BLaER1 (cell line): ENCODE measurements at regions not wholly inside any gene's neighbourhood (a gene's known extent, or its start where the extent isn't known, plus 50 kb on each side); places are given as distances from the start of the nearest gene placed in this dataset.

Source experiments
- H3K27ac ChIP-seq: shearing (Covaris generic); formaldehyde crosslinking; 2 replicates; pipeline ENCODE4 v1.8.1; 2022
- H3K27me3 ChIP-seq: shearing (Covaris generic); formaldehyde crosslinking; 2 replicates; pipeline ENCODE4 v1.8.1; 2022
- H3K36me3 ChIP-seq: shearing (Covaris generic); formaldehyde crosslinking; 2 replicates; pipeline ENCODE4 v1.8.1; 2022
- H3K4me1 ChIP-seq: shearing (Covaris generic); formaldehyde crosslinking; 2 replicates; pipeline ENCODE4 v1.8.1; 2022
- H3K4me2 ChIP-seq: shearing (Covaris generic); formaldehyde crosslinking; 2 replicates; pipeline ENCODE4 v1.8.1; 2022
- H3K4me3 ChIP-seq: shearing (Covaris generic); formaldehyde crosslinking; 2 replicates; pipeline ENCODE4 v1.8.1; 2022
- H3K9ac ChIP-seq: shearing (Covaris generic); formaldehyde crosslinking; 2 replicates; pipeline ENCODE4 v1.8.1; 2022
- H3K9me3 ChIP-seq: shearing (Covaris generic); formaldehyde crosslinking; 2 replicates; pipeline ENCODE4 v1.8.1; 2022
- H4K20me1 ChIP-seq: shearing (Covaris generic); formaldehyde crosslinking; 2 replicates; pipeline ENCODE4 v1.8.1; 2022
- Cebpa-rat ChIP-seq: shearing (Covaris generic); IDR thresholded peaks from 2 replicates; pipeline ENCODE4 v1.8.1; 2022

- no peak overlapping the region for H3K9ac ChIP-seq
- H3K4me1 ChIP-seq: no peaks in the 10 kb centered on the region
- no peak overlapping the region for H3K4me3 ChIP-seq
- no peaks in the 10 kb centered on the region for H3K27me3 ChIP-seq
- peaks cover 4% of the 10 kb centered on the region; the same call in 1 of the 2 replicates for H3K9me3 ChIP-seq
- TF ChIP-seq Cebpa-rat: no peak
- no peaks in the 10 kb centered on the region for H4K20me1 ChIP-seq
- no peak overlapping the region for H3K4me2 ChIP-seq
- H3K36me3 ChIP-seq: no peaks in the 10 kb centered on the region
- H3K27ac ChIP-seq: no peak overlapping the region
These were observed 327.0 kb downstream of the RAD51AP2 start for GRCh38 chr2:17191223-17191622.

GRCh38 chr2:17190527-17190926, 327.7 kb downstream of the RAD51AP2 start:
- Histone ChIP-seq H3K4me2 (no peak overlapping the region), H3K9ac (no peak overlapping the region), H3K9me3 (peaks cover 4% of the 10 kb centered on the region; the same call in 1 of the 2 replicates), H3K27me3 (no peaks in the 10 kb centered on the region), H3K4me1 (no peaks in the 10 kb centered on the region), H3K4me3 (no peak overlapping the region), H3K27ac (no peak overlapping the region), H4K20me1 (no peaks in the 10 kb centered on the region), H3K36me3 (no peaks in the 10 kb centered on the region)
- TF ChIP-seq Cebpa-rat: no peak

GRCh38 chr2:17188721-17189120, 329.5 kb downstream of the RAD51AP2 start:
- Histone ChIP-seq H3K36me3 (no peaks in the 10 kb centered on the region), H4K20me1 (no peaks in the 10 kb centered on the region), H3K4me2 (no peak overlapping the region), H3K27ac (no peak overlapping the region), H3K9ac (no peak overlapping the region), H3K9me3 (peaks cover 4% of the 10 kb centered on the region; the same call in 1 of the 2 replicates), H3K4me1 (no peaks in the 10 kb centered on the region), H3K27me3 (no peaks in the 10 kb centered on the region), H3K4me3 (no peak overlapping the region)
- TF ChIP-seq Cebpa-rat: no peak

- Histone ChIP-seq H4K20me1 (no peaks in the 10 kb centered on the region), H3K9me3 (no peaks in the 10 kb centered on the region), H3K9ac (no peak overlapping the region), H3K4me2 (no peak overlapping the region), H3K27ac (no peak overlapping the region), H3K4me1 (no peaks in the 10 kb centered on the region), H3K4me3 (no peak overlapping the region), H3K27me3 (no peaks in the 10 kb centered on the region), H3K36me3 (no peaks in the 10 kb centered on the region)
- no peak for TF ChIP-seq Cebpa-rat
These were observed 333.7 kb downstream of the RAD51AP2 start for GRCh38 chr2:17184512-17184911.

- H3K9me3 ChIP-seq: no peaks in the 10 kb centered on the region
- no peak for TF ChIP-seq Cebpa-rat
- no peak overlapping the region for H3K9ac ChIP-seq
- no peaks in the 10 kb centered on the region for H3K36me3 ChIP-seq
- no peak overlapping the region for H3K4me2 ChIP-seq
- H3K27me3 ChIP-seq: no peaks in the 10 kb centered on the region
- H3K4me1 ChIP-seq: no peaks in the 10 kb centered on the region
- H4K20me1 ChIP-seq: no peaks in the 10 kb centered on the region
- H3K27ac ChIP-seq: no peak overlapping the region
- H3K4me3 ChIP-seq: no peak overlapping the region
These were observed 335.8 kb downstream of the RAD51AP2 start for GRCh38 chr2:17182399-17182798.

GRCh38 chr2:17181051-17181752, 337.0 kb downstream of the RAD51AP2 start:
- H3K4me2 ChIP-seq: no peak overlapping the region
- no peaks in the 10 kb centered on the region for H3K9me3 ChIP-seq
- H3K27me3 ChIP-seq: no peaks in the 10 kb centered on the region
- H3K9ac ChIP-seq: no peak overlapping the region
- no peak for TF ChIP-seq Cebpa-rat
- no peaks in the 10 kb centered on the region for H3K36me3 ChIP-seq
- no peaks in the 10 kb centered on the region for H4K20me1 ChIP-seq
- H3K4me1 ChIP-seq: no peaks in the 10 kb centered on the region
- H3K27ac ChIP-seq: no peak overlapping the region
- H3K4me3 ChIP-seq: no peak overlapping the region

GRCh38 chr2:17179145-17179808, 339.0 kb downstream of the RAD51AP2 start:
- TF ChIP-seq Cebpa-rat: peak; percentile 39; the same call in 1 of the 2 replicates

GRCh38 chr2:17177088-17177487, 341.2 kb downstream of the RAD51AP2 start:
- Histone ChIP-seq H4K20me1 (no peaks in the 10 kb centered on the region), H3K9ac (no peak overlapping the region), H3K9me3 (no peaks in the 10 kb centered on the region), H3K27me3 (no peaks in the 10 kb centered on the region), H3K4me1 (no peaks in the 10 kb centered on the region), H3K27ac (no peak overlapping the region), H3K4me2 (no peak overlapping the region), H3K36me3 (no peaks in the 10 kb centered on the region), H3K4me3 (no peak overlapping the region)
- no peak for TF ChIP-seq Cebpa-rat

More at GRCh38 chr2:17179145-17179808, 339.0 kb downstream of the RAD51AP2 start:
- no peak overlapping the region for H3K9ac ChIP-seq
- H4K20me1 ChIP-seq: no peaks in the 10 kb centered on the region
- no peaks in the 10 kb centered on the region for H3K4me1 ChIP-seq
- H3K36me3 ChIP-seq: no peaks in the 10 kb centered on the region
- H3K4me2 ChIP-seq: no peak overlapping the region
- H3K27me3 ChIP-seq: no peaks in the 10 kb centered on the region
- H3K9me3 ChIP-seq: no peaks in the 10 kb centered on the region
- H3K27ac ChIP-seq: no peak overlapping the region
- no peak overlapping the region for H3K4me3 ChIP-seq

- no peaks in the 10 kb centered on the region for H4K20me1 ChIP-seq
- H3K9ac ChIP-seq: no peak overlapping the region
- no peaks in the 10 kb centered on the region for H3K4me1 ChIP-seq
- no peaks in the 10 kb centered on the region for H3K27me3 ChIP-seq
- H3K9me3 ChIP-seq: no peaks in the 10 kb centered on the region
- H3K4me3 ChIP-seq: no peak overlapping the region
- H3K4me2 ChIP-seq: no peak overlapping the region
- TF ChIP-seq Cebpa-rat: no peak
- H3K36me3 ChIP-seq: no peaks in the 10 kb centered on the region
- H3K27ac ChIP-seq: no peak overlapping the region
These were observed 346.7 kb downstream of the RAD51AP2 start for GRCh38 chr2:17171446-17172049.

- no peak overlapping the region for H3K9ac ChIP-seq
- H3K27ac ChIP-seq: no peak overlapping the region
- no peak for TF ChIP-seq Cebpa-rat
- no peaks in the 10 kb centered on the region for H3K36me3 ChIP-seq
- no peaks in the 10 kb centered on the region for H3K9me3 ChIP-seq
- no peak overlapping the region for H3K4me3 ChIP-seq
- no peaks in the 10 kb centered on the region for H3K27me3 ChIP-seq
- no peak overlapping the region for H3K4me2 ChIP-seq
- no peaks in the 10 kb centered on the region for H4K20me1 ChIP-seq
- H3K4me1 ChIP-seq: no peaks in the 10 kb centered on the region
These were observed 351.7 kb downstream of the RAD51AP2 start for GRCh38 chr2:17166506-17166905.
